ENCODE measurements at regions not wholly inside any gene's neighbourhood (a gene's known extent, or its start where the extent isn't known, plus 50 kb on each side); places are given as distances from the start of the nearest gene placed in this dataset.

GRCh38 chr15:37340438-37340837, 240.1 kb upstream of the MEIS2 start:
- Histone ChIP-seq H3K9me3 (no peaks in the 10 kb centered on the region), H3K27ac (no peak overlapping the region), H3K4me3 (no peak overlapping the region), H3K4me1 (ENCODE audit: control insufficient read depth in 1 of 2, low read depth in 2 of 2) (no peaks in the 10 kb centered on the region), H3K27me3 (replicated peaks; ENCODE audit: insufficient read depth) (no peaks in the 10 kb centered on the region), H3K36me3 (no peaks in the 10 kb centered on the region)
- TF ChIP-seq CTCF (IDR thresholded peaks at IDR 0.05), result no peak
- no peak for ATAC-seq (ENCODE audit: insufficient number of reproducible peaks, low FRiP score, low read depth)
- no peak for DNase-seq (ENCODE audit: low spot score)

DNA sequence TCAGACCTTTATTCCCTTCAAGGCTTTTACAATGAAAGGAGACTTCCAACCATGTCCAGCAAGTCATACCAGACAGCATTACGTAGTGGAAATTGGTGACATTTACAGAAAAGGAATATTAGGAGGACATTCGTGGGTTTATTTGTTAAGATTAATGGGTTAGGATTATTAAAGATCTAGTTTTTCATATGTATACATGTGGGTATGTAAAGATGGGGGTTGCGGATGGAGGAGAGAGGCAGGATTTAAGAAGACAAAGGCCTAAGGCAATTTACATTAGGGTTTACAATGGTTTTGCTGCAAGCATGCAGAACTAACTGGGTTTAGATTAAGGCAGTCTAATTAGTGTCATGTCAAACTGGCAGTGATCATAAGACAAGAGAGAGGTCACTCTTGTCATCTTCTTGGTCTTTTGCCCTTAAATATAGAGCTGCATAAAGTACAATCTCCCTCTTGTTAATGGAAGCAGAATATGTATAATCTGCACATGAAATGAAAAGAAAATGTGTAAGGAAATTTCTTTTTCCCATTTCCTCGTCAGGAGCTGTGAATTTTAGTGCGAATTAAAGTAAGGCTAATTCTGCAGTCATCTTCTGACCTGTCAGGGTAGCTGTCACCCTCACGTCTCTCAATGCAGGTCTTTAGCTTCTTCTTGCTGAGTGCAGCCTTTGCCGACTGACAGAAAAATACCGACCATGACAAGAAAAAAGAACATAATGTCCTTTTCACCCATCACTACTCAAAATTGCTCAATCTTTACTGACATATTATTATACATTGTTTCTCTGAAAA, 258.9 kb upstream of the MEIS2 start:
- Histone ChIP-seq H3K9me3 (no peaks in the 10 kb centered on the region), H3K27ac (no peak overlapping the region), H3K4me1 (ENCODE audit: control insufficient read depth in 1 of 2, low read depth in 2 of 2) (no peaks in the 10 kb centered on the region), H3K4me3 (no peak overlapping the region), H3K36me3 (no peaks in the 10 kb centered on the region), H3K27me3 (replicated peaks; ENCODE audit: insufficient read depth) (no peaks in the 10 kb centered on the region)
- DNase-seq (ENCODE audit: low spot score) (no peak), ATAC-seq (ENCODE audit: insufficient number of reproducible peaks, low FRiP score, low read depth) (no peak)
- TF ChIP-seq CTCF (IDR thresholded peaks at IDR 0.05), result no peak

DNA sequence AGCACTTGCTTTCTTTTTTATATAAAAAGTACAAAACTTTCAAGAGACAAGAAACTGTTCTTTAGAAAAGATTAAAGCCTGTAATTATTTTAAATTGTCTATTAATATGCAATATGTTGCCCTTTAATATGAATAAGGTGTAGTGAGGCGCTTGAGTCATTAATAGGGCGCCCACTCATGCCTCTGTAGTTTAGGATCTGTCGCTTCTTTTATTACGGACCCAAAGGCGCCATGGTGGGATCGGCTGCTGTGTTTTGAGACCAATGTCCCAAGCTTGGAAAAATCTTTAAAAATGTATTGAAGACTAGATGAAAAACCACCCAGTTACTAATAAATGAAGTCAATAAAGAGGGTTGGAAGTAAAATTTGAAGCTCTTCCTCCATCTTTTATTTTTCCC, 259.5 kb upstream of the MEIS2 start:
- Histone ChIP-seq H3K36me3 (no peaks in the 10 kb centered on the region), H3K4me3 (no peak overlapping the region), H3K4me1 (ENCODE audit: control insufficient read depth in 1 of 2, low read depth in 2 of 2) (no peaks in the 10 kb centered on the region), H3K27ac (no peak overlapping the region), H3K9me3 (no peaks in the 10 kb centered on the region), H3K27me3 (replicated peaks; ENCODE audit: insufficient read depth) (no peaks in the 10 kb centered on the region)
- DNase-seq (ENCODE audit: low spot score), result no peak
- TF ChIP-seq CTCF (IDR thresholded peaks at IDR 0.05), result no peak
- no peak for ATAC-seq (ENCODE audit: insufficient number of reproducible peaks, low FRiP score, low read depth)

GRCh38 chr15:37360724-37361123, 260.4 kb upstream of the MEIS2 start:
- DNase-seq (ENCODE audit: low spot score), result no peak
- no peaks in the 10 kb centered on the region for H3K4me1 ChIP-seq (ENCODE audit: control insufficient read depth in 1 of 2, low read depth in 2 of 2)
- H3K9me3 ChIP-seq, result no peaks in the 10 kb centered on the region
- TF ChIP-seq CTCF (IDR thresholded peaks at IDR 0.05), result no peak
- no peaks in the 10 kb centered on the region for H3K27me3 ChIP-seq (replicated peaks; ENCODE audit: insufficient read depth)
- H3K4me3 ChIP-seq, result no peak overlapping the region
- ATAC-seq (ENCODE audit: insufficient number of reproducible peaks, low FRiP score, low read depth), result no peak
- no peak overlapping the region for H3K27ac ChIP-seq
- H3K36me3 ChIP-seq, result no peaks in the 10 kb centered on the region

DNA sequence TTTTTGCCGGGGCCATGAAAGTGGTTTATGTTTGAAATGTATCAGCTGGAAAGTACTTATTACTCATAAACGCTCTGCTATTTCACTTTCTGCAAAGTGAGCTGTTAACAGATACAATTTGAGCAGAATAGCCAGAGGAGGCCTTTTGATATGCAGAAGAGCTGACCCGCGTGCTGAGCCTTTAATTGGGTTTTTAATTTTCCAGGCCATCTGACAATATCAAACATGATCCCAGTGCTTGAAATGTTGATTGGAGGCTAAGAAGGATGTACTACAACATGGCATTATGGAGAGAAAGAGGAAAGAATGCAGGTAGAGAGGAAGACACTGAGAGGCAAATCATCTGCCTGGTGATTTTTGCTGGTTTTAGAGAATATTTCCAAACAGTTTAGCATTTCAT, 261.3 kb upstream of the MEIS2 start:
- DNase-seq (ENCODE audit: low spot score) (no peak), ATAC-seq (ENCODE audit: insufficient number of reproducible peaks, low FRiP score, low read depth) (no peak)
- TF ChIP-seq CTCF (IDR thresholded peaks at IDR 0.05), result no peak
- Histone ChIP-seq H3K9me3 (no peaks in the 10 kb centered on the region), H3K4me3 (no peak overlapping the region), H3K27ac (no peak overlapping the region), H3K4me1 (ENCODE audit: control insufficient read depth in 1 of 2, low read depth in 2 of 2) (no peaks in the 10 kb centered on the region), H3K36me3 (no peaks in the 10 kb centered on the region), H3K27me3 (replicated peaks; ENCODE audit: insufficient read depth) (no peaks in the 10 kb centered on the region)
